Kidney capillary endothelial cell (primary cell): ENCODE measurements at regions not wholly inside any gene's neighbourhood (a gene's known extent, or its start where the extent isn't known, plus 50 kb on each side); places are given as distances from the start of the nearest gene placed in this dataset.

Source experiments
- DNase-seq: peaks from one replicate; pipeline ENCODE4 v3.0.0-alpha.2; 2018; ENCODE audit warnings: low spot score

DNA sequence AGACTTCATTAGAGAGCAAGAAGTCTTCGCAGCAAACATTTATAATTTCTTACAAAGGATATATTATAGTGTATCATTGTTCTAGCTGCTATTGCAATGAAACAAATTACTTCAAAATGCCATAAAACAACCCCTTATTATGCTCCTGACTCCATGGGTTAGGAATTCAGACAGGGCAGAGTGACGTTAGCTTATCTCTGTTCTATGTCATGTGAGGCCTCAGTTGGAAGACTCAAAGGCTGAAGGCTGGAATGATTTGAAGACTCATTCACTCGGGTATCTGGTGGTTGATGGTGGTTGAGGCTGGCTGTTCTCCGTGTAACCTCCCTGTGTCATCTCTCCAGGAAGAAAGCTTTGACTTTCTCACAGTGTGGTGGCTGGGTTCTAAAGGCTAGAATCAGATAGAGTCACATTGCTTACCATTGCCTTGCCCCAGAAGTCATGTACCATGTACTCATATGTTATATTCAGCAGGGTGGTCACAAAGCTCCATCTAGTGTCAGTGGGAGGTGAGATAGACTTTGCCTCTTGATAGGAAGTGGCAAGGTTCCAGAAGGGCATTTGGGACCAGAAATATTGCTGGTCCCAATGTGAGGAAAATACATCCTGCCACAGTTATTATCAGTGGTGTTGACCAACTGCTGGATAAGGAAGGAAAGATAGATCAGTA is 226.9 kb downstream of the TMEM38B start:
- DNase-seq, result no peak

DNA sequence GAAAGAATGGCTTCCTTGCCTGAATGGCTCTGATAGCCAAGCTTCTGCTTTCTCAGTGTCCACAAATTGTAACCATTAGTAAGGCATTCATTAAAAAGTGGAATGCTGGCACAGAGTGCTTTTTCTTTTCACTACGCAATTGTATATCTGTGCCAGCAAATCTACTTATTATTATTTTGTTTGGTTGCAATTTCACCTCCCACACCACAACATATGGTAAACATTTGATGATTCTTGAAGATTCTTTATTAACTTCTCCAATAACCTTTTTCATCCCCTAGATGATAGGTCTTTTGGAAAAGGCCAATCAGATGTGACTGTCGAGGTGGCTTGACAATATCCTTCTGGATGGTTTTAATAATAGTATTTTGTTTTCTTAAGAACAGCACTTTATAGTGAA is 234.1 kb downstream of the TMEM38B start:
- DNase-seq, result no peak

GRCh38 chr9:105930011-105930627 is 235.8 kb downstream of the TMEM38B start:
- no peak for DNase-seq

- DNase-seq, result no peak
Measured at GRCh38 chr9:105932276-105932675, 237.9 kb downstream of the TMEM38B start.

- no peak for DNase-seq
Measured at GRCh38 chr9:105950448-105950847, 256.1 kb downstream of the TMEM38B start.

DNA sequence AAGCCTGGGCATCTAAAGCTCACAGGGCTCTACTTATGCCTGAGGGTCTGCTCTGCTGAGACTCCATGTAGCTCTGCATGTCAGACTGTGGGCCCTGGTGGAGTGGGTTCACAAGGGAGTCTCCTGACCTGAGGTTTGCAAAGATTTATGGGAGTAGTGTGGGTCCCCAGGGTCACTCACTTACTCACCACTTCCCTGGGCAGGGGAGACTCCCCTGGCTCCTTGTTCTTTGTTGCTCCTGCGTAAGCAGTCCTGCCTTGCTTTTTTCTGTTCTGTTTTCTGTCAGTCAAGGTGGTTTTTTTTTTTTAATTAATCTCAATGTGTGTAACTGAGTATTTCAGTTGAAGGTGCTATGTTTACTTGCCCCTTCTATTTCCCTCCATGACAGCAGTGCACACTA is 256.6 kb downstream of the TMEM38B start:
- no peak for DNase-seq

DNA sequence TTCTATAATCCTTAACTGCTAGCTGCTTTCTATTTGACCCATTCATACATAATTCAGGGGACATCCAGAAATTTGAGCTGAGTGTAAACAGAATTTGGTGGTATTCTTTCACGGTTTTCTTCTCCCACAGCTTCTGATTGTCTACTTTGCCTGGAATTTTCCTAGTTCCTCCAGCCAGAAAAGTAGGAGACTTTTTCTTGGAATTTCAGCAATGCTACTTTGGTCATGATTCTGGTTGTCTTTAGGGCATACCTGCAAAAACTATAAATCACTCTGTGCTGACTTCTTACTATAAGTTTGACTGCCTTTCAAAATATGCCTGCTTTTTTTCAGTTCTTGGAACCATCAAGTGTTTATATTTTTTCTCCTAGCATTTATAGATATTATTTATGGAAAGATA is 260.2 kb downstream of the TMEM38B start:
- no peak for DNase-seq

DNA sequence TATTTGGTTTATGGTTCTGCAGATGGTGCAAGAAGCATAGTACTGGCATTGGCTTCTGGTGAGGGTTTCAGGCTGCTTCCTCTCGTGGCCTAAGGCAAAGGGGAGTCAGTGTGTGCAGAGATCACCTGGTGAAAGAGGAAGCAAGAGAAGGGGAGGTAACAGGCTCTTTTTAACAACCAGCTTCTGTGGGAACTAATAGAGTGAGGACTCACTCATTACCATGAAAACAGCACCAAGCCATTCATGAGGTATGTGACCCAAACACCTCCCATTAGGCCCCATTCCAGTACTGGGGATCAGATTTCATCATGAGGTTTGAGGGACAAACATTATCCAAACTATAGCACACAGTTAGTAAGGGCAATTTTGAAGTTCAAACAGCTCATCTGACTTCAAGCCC is 263.5 kb downstream of the TMEM38B start:
- no peak for DNase-seq

DNA sequence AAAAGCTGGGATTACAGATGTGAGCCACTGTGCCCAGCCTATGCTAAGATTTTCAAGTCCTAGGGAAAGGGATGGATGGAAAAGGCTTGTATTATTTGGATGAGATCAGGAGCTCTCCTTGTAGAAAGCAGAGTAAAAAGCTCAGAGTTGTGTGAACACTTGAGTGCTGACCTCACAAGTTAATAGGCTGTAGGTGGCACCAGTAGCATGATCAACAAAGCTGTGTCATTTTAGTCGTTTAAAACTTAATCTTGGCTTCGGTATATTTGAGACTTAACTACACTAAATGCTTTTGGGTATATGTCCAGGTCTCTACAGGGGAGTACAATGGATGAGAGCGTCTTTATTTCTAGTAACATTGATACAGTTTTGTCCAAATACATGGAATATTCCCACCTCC is 264.2 kb downstream of the TMEM38B start:
- DNase-seq, result no peak

GRCh38 chr9:105959531-105959930 is 265.2 kb downstream of the TMEM38B start:
- no peak for DNase-seq

DNA sequence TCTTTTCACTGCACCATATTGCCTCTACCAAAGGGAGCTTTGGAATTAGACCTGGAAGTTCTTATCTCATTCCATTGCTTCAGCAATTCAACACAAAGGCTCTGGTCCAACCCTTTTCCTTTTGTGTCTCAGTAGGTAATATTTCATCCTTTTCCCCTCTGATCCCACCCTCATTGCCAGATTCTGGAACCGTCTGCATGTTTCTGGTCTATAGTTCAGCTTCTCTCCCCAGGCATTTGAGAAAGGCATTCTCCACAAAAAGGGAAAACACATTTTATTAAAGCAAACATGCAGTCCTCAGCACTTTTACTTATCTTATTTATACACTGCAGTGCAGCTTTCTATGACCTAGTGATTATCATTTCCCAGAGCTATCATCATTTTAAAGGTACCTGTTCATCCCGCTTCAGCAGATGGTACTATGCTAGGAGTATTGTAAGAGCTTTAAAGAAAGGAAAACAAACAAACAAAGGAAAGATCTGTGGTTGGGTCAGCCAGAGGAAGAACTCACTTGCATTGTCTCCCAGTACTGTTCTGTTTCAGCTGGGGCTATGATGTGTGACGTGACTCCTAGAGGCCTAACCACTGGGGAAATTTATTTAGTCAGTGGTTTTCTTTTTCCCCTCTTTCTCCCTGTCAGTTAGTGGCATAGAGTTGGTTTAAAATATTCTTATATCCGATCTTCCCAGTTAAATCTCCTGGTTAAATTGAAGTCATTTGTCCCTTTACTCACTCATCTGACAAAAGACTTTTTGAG is 269.2 kb downstream of the TMEM38B start:
- DNase-seq, result no peak

- no peak for DNase-seq
Measured at GRCh38 chr9:105964156-105964555, 269.8 kb downstream of the TMEM38B start.

- DNase-seq, result no peak
Measured at GRCh38 chr9:105966834-105967233, 272.5 kb downstream of the TMEM38B start.

DNA sequence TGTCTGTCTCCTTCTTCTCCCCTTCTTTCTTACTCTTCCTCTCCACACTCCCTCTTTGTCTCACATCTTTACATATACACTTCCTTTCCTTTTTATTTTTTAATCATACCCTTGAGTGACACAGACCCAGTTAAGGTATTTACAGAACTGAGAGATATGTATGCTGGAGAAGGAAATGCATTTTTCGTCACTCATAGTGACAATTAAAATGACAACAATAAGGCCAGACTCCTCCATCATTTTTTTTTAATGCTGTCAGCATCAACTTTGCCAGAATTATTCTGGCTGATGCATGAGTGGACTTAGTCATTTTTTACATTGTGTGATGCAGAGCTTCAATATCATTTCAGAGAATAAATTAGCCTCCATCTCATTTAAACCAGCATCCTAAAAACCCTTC is 272.9 kb downstream of the TMEM38B start:
- DNase-seq, result no peak

GRCh38 chr9:105967797-105968196 is 273.5 kb downstream of the TMEM38B start:
- no peak for DNase-seq

- no peak for DNase-seq
Measured at GRCh38 chr9:105968811-105969466, 274.6 kb downstream of the TMEM38B start.

DNA sequence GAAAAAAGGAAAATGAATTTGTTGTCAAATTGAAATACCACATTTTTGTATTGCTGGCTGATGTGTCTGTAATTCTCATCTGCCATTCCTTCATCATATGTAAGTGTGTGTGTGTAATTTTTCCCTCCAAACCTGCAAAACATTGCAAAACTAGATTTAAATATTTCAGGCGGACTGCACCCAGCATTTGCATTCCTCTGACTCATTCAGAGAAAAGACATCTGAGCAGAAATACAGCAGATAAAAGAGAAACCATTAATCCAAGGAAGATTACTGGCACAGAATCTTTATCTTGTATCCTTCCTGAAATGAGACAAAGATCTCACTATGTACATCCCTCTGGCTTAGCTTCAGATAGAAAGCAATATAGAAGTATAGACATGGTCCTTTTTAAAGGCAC is 275.3 kb downstream of the TMEM38B start:
- no peak for DNase-seq

DNA sequence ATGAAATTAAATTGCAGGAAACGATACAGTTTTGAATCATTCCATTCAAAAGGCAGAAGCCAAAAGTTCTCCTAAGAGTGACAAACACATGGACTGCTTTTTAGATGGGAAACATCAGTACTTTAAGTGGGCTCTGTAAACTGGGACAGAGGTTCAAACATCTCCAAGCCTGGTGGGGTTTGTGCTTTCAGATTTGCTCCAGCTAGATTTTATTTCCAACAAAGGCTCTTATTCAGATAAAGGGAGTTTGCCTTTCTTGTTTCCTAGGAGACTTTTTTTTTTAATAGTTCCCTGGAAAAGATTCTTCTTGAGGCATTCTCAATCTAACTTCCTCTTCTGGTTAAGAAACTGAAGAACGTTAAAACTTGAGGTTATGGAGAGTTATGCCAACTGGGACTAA is 277.6 kb downstream of the TMEM38B start:
- no peak for DNase-seq

DNA sequence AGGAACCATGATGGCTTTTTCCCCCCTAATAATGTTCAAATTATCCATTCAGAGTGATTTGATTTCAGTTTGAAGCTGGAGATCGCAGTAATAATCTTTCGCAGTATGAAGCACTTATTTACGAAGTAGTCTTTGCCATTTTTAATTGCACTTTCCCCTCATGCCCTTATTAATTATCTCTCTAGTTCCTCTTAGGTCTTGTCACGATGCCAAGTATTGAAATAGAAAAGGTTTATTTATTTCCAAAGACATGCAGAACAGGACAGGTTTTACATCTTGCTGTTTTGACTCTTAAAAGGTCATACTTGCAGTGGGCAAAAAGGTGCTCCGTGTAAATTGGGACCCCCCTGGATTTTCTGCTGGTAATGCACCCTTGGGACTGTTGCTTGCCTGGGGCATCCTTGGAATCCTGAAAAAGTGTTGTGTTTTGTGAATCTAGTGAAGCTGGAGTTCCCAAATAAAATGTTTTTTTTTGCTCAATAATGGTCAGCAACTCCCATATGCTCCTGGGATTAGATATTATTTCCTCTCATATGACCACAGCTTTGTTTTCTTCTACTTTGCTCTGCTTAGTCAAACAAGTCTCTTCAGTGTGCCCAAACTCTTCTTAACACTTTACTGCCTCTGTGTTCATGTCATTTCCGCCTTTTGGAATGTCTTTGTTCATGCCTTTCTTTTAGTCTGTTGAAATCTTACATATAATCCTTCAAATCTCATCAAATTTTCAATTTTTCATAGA is 278.3 kb downstream of the TMEM38B start:
- no peak for DNase-seq

DNA sequence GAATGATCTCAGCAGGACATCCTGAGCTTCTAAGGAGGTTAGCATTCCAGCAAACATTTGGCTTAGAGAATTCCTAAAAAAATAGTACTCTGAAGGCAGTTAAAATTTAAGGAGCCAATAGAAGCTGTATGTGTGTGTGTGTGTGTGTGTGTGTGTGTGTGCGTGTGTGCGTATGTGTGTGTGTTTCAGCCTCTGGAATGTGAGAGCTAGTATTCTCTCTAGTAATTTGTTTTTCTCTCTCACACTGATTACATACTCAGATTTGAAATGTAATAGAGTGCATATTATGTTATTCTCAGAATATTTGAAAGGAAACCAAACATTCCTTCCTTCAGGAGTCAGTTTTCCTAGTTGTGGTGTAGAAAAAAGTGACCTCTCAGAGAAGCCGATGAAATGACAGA is 279.6 kb downstream of the TMEM38B start:
- DNase-seq, result no peak

DNA sequence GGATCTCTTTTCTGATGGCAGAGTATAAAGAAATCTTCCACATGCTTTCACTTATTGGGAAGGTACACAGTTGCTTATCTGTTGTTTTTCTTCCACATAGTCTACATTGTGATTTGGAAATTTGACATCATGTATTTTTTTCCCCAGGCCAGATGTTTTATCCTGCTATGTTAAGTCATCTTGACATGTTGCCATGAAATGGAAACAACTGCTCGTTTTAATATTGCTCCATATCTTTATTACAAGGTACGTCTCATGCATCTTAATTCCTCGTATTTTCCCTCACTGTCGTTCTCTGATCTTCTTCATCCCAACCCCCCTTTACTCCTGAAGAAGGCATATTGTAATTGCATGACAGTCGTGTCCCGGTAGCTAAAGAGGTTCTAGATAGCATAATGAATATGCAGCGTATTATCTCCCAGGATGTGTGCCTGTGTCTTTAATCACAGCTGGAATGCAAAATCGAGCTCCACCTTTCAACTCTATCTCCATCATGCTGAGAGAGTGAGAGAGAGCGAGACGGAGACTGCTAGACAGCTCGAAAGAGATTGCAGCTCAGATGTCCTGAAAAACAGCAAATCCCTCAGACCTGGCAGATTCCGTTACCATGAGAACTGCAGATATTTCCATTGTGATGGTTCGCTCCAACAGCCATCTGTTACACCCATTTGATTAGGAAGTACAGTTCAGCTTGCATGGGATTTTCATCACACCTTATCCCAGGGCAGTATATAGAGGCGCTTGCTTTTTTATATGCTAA is 281.7 kb downstream of the TMEM38B start:
- no peak for DNase-seq
